ENCODE measurements at regions not wholly inside any gene's neighbourhood (a gene's known extent, or its start where the extent isn't known, plus 50 kb on each side); places are given as distances from the start of the nearest gene placed in this dataset.
"Not testable (repeated sequence)": the region's sequence is repeated elsewhere in the genome, so short reads cannot be mapped to it uniquely, and the experiment has no call there.

GRCh38 chr3:75332090-75332489 is 332.0 kb upstream of the FRG2C start:
- not testable (repeated sequence) for H3K27me3 ChIP-seq (ENCODE audit: control insufficient read depth, insufficient read depth, low read length); H3K27ac ChIP-seq (ENCODE audit: low read length); H3K36me3 ChIP-seq (ENCODE audit: control insufficient read depth, insufficient read depth, low read length); H3K9me3 ChIP-seq (replicated peaks; ENCODE audit: control insufficient read depth, low read depth, low read length); H3K4me3 ChIP-seq (ENCODE audit: low read length); DNase-seq
- no CpG with 5 or more reads among the region's 1 CpG for WGBS (ENCODE audit: insufficient coverage)
- peaks cover 22% of the 10 kb centered on the region for H3K4me1 ChIP-seq (ENCODE audit: control insufficient read depth, insufficient read depth, low read length)

DNA sequence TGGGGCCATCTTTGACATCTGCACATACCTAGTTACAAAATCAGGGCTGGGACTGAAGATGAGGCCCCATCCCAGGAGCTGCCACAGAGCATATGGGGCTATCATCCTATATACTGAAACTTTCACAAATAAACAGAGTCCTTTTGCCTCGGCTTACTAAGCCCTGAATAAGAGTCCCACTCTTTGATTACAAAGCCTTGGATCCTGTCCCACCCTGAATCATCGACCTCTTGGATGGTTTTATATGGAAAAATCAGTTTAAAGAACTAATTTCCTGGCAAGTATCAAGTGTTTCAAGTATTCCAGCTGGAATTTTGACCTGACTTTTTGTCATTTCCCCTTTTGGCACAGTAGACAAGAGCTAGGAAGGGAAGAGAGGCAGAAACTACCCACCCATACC is 331.3 kb upstream of the FRG2C start:
- no CpG with 5 or more reads among the region's 2 CpGs for WGBS (ENCODE audit: insufficient coverage)
- peaks cover 22% of the 10 kb centered on the region for H3K4me1 ChIP-seq (ENCODE audit: control insufficient read depth, insufficient read depth, low read length)
- H3K27me3 ChIP-seq (ENCODE audit: control insufficient read depth, insufficient read depth, low read length), result no peaks in the 10 kb centered on the region
- H3K9me3 ChIP-seq (replicated peaks; ENCODE audit: control insufficient read depth, low read depth, low read length), result no peaks in the 10 kb centered on the region
- no peak overlapping the region for H3K27ac ChIP-seq (ENCODE audit: low read length)
- H3K36me3 ChIP-seq (ENCODE audit: control insufficient read depth, insufficient read depth, low read length), result no peaks in the 10 kb centered on the region
- no peak overlapping the region for H3K4me3 ChIP-seq (ENCODE audit: low read length)
- peak; percentile 94 for DNase-seq

DNA sequence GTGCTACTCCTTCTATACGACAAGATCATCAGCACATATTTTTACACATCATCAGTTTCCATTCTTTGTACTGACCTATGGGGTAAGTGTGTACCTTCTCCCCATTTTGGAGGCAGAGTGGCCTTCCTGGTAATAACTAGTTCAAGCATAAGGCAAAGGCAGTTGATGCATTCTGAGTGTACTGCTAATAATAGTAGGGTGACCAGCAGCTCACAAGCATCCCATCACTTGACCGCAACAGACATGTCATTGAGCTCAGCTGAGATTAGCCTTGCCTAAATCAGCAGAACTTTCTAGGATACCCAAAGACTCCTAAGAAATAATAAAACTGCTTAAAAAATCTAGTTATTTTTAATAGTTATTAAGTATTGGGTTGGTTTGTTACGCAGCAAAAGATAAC is 329.8 kb upstream of the FRG2C start:
- Histone ChIP-seq H3K9me3 (replicated peaks; ENCODE audit: control insufficient read depth, low read depth, low read length) (no peaks in the 10 kb centered on the region), H3K4me3 (ENCODE audit: low read length) (no peak overlapping the region), H3K4me1 (ENCODE audit: control insufficient read depth, insufficient read depth, low read length) (peaks cover 20% of the 10 kb centered on the region), H3K27me3 (ENCODE audit: control insufficient read depth, insufficient read depth, low read length) (no peaks in the 10 kb centered on the region), H3K36me3 (ENCODE audit: control insufficient read depth, insufficient read depth, low read length) (no peaks in the 10 kb centered on the region), H3K27ac (ENCODE audit: low read length) (no peak overlapping the region)
- WGBS (ENCODE audit: insufficient coverage), result 100% methylated on average over 1 of the region's 3 CpGs
- no peak for DNase-seq

DNA sequence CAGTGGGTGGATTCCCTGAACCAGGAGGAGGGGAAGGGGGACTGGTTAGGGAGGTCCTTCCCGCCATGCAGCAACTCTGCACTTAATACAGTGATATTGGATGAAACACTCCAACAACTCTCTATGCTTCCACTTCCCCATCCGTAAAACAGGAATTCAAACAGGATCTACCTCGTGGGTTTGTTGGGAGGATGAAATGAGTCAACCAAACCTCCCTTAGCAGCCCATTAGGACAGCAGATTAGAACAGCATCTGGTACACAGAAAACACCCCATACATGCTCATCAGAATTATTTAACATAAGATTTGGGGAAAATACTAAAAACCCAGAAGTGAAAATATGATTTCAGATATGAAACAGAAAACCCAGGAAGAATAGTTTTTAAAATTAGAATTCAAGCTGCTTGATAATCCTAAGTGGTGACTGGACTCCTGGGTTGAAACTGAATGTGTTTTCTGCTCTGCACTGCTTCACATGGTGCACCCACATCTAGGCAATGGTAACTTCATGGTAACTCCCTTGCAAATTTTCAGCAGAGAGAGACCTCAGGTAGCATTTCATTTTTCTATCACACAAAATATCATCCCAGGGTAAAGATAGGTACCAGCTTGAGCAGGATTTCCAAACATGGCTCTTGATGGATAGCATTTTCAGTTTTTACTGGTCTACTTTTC is 326.8 kb upstream of the FRG2C start:
- WGBS (ENCODE audit: insufficient coverage), result no CpG with 5 or more reads among the region's 3 CpGs

DNA sequence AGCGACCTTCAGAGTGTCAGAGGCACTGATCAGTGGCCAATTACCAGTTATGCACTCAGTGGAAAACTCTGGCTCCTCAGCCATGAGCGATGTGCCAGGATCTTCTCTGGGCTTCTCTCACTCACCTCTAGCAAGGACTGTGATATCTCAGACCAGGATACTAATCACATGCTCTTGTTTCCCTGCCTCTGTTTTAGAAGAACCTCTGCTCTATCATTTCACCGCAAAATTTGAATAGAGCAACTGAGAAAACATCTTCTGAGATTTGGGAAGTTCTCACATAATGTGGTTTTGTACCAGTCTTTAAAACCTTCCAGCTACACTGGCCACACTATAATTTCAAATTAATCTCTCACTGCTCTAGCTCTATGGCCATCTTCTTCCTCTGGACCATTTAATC is 325.8 kb upstream of the FRG2C start:
- no peaks in the 10 kb centered on the region for H3K9me3 ChIP-seq (replicated peaks; ENCODE audit: control insufficient read depth, low read depth, low read length)
- H3K4me1 ChIP-seq (ENCODE audit: control insufficient read depth, insufficient read depth, low read length), result peaks cover 15% of the 10 kb centered on the region
- H3K27me3 ChIP-seq (ENCODE audit: control insufficient read depth, insufficient read depth, low read length), result no peaks in the 10 kb centered on the region
- no peak for DNase-seq
- 85% methylated on average over 2 of the region's 3 CpGs for WGBS (ENCODE audit: insufficient coverage)
- no peak overlapping the region for H3K27ac ChIP-seq (ENCODE audit: low read length)
- H3K36me3 ChIP-seq (ENCODE audit: control insufficient read depth, insufficient read depth, low read length), result no peaks in the 10 kb centered on the region
- no peak overlapping the region for H3K4me3 ChIP-seq (ENCODE audit: low read length)

More for the DNA sequence above, 326.8 kb upstream of the FRG2C start:
- Histone ChIP-seq H3K27ac (ENCODE audit: low read length) (no peak overlapping the region), H3K4me3 (ENCODE audit: low read length) (no peak overlapping the region), H3K9me3 (replicated peaks; ENCODE audit: control insufficient read depth, low read depth, low read length) (no peaks in the 10 kb centered on the region), H3K36me3 (ENCODE audit: control insufficient read depth, insufficient read depth, low read length) (no peaks in the 10 kb centered on the region), H3K4me1 (ENCODE audit: control insufficient read depth, insufficient read depth, low read length) (peaks cover 22% of the 10 kb centered on the region), H3K27me3 (ENCODE audit: control insufficient read depth, insufficient read depth, low read length) (no peaks in the 10 kb centered on the region)
- DNase-seq, result no peak

DNA sequence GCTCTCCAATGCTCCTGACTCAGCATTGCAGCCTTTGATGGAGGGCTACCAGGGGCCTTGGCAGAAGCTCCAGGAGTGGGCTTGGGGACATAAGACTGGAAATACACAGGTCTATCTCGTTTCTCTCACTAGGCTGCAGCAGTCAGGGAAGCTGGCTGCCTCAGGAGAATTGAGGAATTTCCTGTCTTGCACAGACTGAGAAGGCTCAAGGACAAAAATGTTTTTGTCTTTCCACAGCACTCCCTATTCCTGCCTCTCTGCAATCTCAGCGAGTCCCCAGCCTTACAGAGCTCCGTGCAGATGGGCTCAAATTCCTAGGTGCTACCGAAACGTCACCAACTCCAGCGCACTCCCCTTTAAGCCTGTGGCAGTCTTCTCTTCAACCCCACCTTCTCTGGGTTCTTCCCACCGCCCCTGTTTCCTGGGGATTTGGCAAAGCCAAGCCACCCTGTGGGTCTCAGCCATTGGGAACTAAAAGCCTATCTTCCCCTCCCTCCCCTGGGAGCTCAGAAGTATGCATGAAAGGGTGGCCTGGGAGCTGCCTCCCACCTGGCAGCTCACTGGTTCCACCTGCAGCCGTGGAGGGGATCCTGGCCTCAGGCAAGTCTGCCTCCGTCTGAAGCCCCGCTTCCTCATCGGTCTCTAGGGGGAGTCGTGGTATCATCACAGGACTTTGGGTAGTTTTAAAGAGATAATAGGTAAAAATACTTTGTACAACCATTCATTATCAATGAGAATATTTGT is 322.6 kb upstream of the FRG2C start:
- WGBS (ENCODE audit: insufficient coverage), result 6% methylated on average over 7 of the region's 12 CpGs
- no peak overlapping the region for H3K27ac ChIP-seq (ENCODE audit: low read length)
- no peak overlapping the region for H3K4me3 ChIP-seq (ENCODE audit: low read length)
- H3K36me3 ChIP-seq (ENCODE audit: control insufficient read depth, insufficient read depth, low read length), result no peaks in the 10 kb centered on the region
- peaks cover 15% of the 10 kb centered on the region for H3K4me1 ChIP-seq (ENCODE audit: control insufficient read depth, insufficient read depth, low read length)
- peak; percentile 65 for DNase-seq
- H3K9me3 ChIP-seq (replicated peaks; ENCODE audit: control insufficient read depth, low read depth, low read length), result no peaks in the 10 kb centered on the region
- H3K27me3 ChIP-seq (ENCODE audit: control insufficient read depth, insufficient read depth, low read length), result no peaks in the 10 kb centered on the region

DNA sequence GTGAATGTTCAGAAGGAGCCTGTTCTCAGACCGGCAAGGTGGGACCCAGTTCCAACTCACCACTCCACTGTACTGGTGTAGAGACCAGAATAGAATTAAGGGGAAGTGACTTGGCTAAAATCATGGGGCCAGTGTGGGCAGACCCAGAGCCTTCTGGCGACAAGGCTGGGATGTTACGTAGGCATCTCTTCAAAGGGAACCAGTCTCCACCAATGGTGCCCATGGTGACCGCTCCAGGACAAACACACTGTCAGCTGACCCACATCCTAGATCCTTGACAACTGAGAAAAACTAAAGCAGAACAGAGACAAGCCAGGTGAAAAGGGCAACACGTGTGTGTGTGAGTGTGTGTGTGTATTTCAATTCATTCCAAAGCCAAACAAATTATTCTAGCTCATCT is 321.7 kb upstream of the FRG2C start:
- Histone ChIP-seq H3K4me3 (ENCODE audit: low read length) (no peak overlapping the region), H3K27me3 (ENCODE audit: control insufficient read depth, insufficient read depth, low read length) (no peaks in the 10 kb centered on the region), H3K27ac (ENCODE audit: low read length) (no peak overlapping the region), H3K36me3 (ENCODE audit: control insufficient read depth, insufficient read depth, low read length) (no peaks in the 10 kb centered on the region), H3K4me1 (ENCODE audit: control insufficient read depth, insufficient read depth, low read length) (peaks cover 13% of the 10 kb centered on the region), H3K9me3 (replicated peaks; ENCODE audit: control insufficient read depth, low read depth, low read length) (no peaks in the 10 kb centered on the region)
- WGBS (ENCODE audit: insufficient coverage), result 92% methylated on average over 2 of the region's 5 CpGs
- no peak for DNase-seq

GRCh38 chr3:75350536-75350935 is 313.6 kb upstream of the FRG2C start:
- H3K9me3 ChIP-seq (replicated peaks; ENCODE audit: control insufficient read depth, low read depth, low read length); H3K27ac ChIP-seq (ENCODE audit: low read length); H3K4me3 ChIP-seq (ENCODE audit: low read length); H3K4me1 ChIP-seq (ENCODE audit: control insufficient read depth, insufficient read depth, low read length); H3K36me3 ChIP-seq (ENCODE audit: control insufficient read depth, insufficient read depth, low read length); H3K27me3 ChIP-seq (ENCODE audit: control insufficient read depth, insufficient read depth, low read length): not testable (repeated sequence)
- peak; percentile 57 for DNase-seq
- 37% methylated on average over 7 of the region's 9 CpGs for whole genome bisulfite sequencing (ENCODE audit: insufficient coverage)

DNA sequence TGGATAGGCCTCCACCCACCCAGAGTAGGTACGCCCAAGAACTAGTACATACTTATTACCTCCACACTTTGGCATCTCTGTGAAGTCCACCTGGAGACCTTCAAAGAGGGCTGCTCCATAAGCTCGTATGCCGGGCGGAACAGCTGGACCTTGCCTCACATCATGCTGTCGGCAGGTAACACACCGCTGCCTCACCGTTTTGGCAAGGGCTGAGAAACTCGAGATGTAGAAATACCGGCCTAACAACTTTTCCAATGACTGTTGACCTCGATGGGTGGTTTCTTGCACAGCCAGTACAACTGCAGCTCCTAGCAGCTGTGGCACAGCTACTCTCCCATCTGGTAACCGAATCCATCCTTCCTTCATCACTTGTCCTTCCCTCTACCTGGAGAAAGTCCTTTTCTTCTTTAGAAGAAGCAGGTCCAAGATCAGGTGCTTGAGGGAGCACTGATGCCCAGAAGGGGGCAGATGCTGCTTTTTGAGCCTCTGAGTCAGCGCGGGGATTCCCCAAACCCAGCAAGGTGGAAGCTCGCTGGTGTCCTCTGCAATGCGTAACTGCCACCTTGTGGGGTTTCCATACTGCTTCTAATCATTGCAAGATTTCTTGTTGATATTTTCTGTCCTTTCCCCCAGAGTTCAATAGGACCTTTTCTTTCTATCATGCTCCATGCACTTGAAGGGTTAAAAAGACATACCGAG is 301.9 kb upstream of the FRG2C start:
- not testable (repeated sequence) for H3K27ac ChIP-seq (ENCODE audit: low read length); H3K36me3 ChIP-seq (ENCODE audit: control insufficient read depth, insufficient read depth, low read length); DNase-seq; H3K9me3 ChIP-seq (replicated peaks; ENCODE audit: control insufficient read depth, low read depth, low read length); H3K27me3 ChIP-seq (ENCODE audit: control insufficient read depth, insufficient read depth, low read length); H3K4me3 ChIP-seq (ENCODE audit: low read length); H3K4me1 ChIP-seq (ENCODE audit: control insufficient read depth, insufficient read depth, low read length)
- 80% methylated on average over 9 of the region's 16 CpGs for WGBS (ENCODE audit: insufficient coverage)

- not testable (repeated sequence) for H3K27ac ChIP-seq (ENCODE audit: low read length); H3K9me3 ChIP-seq (replicated peaks; ENCODE audit: control insufficient read depth, low read depth, low read length); H3K27me3 ChIP-seq (ENCODE audit: control insufficient read depth, insufficient read depth, low read length); H3K4me3 ChIP-seq (ENCODE audit: low read length); H3K4me1 ChIP-seq (ENCODE audit: control insufficient read depth, insufficient read depth, low read length); H3K36me3 ChIP-seq (ENCODE audit: control insufficient read depth, insufficient read depth, low read length); DNase-seq
- WGBS (ENCODE audit: insufficient coverage), result 40% methylated on average over 6 of the region's 13 CpGs
Measured at GRCh38 chr3:75372964-75373363, 291.2 kb upstream of the FRG2C start.
